CD4-positive, alpha-beta T cell treated with Interleukin-4 for 1 hour (primary cell): ENCODE measurements at regions not wholly inside any gene's neighbourhood (a gene's known extent, or its start where the extent isn't known, plus 50 kb on each side); places are given as distances from the start of the nearest gene placed in this dataset.
A peak's percentile ranks its signal among the peaks of the same experiment; 100 is the strongest.

Experiments
- DNase-seq, 2 donors: peaks; one replicate each; pipeline ENCODE4 v3.0.0-alpha.2; 2020 to 2022

GRCh38 chr10:120960725-120961124, 109.6 kb downstream of the WDR11 start:
- DNase-seq = no peak

GRCh38 chr10:120961795-120962755, 110.9 kb downstream of the WDR11 start:
- DNase-seq = no peak

- DNase-seq = no peak
These were observed 111.8 kb downstream of the WDR11 start for GRCh38 chr10:120962756-120963593.

GRCh38 chr10:120963594-120964220, 112.5 kb downstream of the WDR11 start:
- no peak for DNase-seq

GRCh38 chr10:120966657-120967045, 115.5 kb downstream of the WDR11 start:
- DNase-seq = no peak

- no peak for DNase-seq
These were observed 118.1 kb downstream of the WDR11 start for GRCh38 chr10:120969219-120969645.

GRCh38 chr10:120970595-120971529, 119.7 kb downstream of the WDR11 start:
- no peak for DNase-seq

GRCh38 chr10:120971671-120972070, 120.5 kb downstream of the WDR11 start:
- DNase-seq = no peak

- DNase-seq = no peak
These were observed 121.1 kb downstream of the WDR11 start for GRCh38 chr10:120972259-120972658.

GRCh38 chr10:120975072-120975867, 124.1 kb downstream of the WDR11 start:
- no peak for DNase-seq

- DNase-seq = no peak
These were observed 124.7 kb downstream of the WDR11 start for GRCh38 chr10:120975868-120976225.

GRCh38 chr10:120977897-120978296, 126.7 kb downstream of the WDR11 start:
- DNase-seq = no peak

GRCh38 chr10:120978589-120979252, 127.6 kb downstream of the WDR11 start:
- DNase-seq = no peak

- peak in 1 of 2 donors; percentile 14 for DNase-seq
These were observed 128.5 kb downstream of the WDR11 start for GRCh38 chr10:120979435-120980278.

- no peak for DNase-seq
These were observed 129.4 kb downstream of the WDR11 start for GRCh38 chr10:120980279-120981255.

- no peak for DNase-seq
These were observed 130.6 kb downstream of the WDR11 start for GRCh38 chr10:120981601-120982391.

GRCh38 chr10:120982507-120982906, 131.3 kb downstream of the WDR11 start:
- no peak for DNase-seq

- DNase-seq = no peak
These were observed 132.6 kb downstream of the WDR11 start for GRCh38 chr10:120983721-120984120.
